Stimulated activated CD8-positive, alpha-beta memory T cell treated with anti-CD3 and anti-CD28 coated beads, Interleukin-15, amount 100 ng/mL, for 24 hours (primary cell): ENCODE measurements at regions not wholly inside any gene's neighbourhood (a gene's known extent, or its start where the extent isn't known, plus 50 kb on each side); places are given as distances from the start of the nearest gene placed in this dataset.

Source experiments
- DNase-seq: peaks from one replicate; pipeline ENCODE4 v3.0.0-alpha.2; 2020; ENCODE audit warnings: low read depth

DNA sequence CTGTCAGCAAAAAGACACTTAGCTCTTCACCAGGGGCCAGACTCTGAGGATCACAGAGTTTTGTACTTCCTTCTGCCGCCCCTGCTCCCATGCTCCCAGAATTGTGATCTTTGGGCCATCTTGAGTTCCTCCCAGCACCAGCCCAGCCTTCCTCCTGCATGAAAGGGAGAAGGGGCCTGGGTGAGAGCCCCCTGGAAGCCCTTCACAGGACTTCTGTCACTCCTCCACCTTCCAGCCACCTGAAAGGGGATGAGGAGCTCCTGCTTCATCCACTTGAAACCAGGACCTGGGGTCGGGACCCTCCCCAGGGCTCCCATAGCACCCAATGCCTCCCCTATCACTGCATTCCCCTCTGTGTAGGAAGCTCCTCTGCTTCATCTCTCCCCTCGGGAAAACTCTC, 174.2 kb downstream of the BUD13 start:
- no peak for DNase-seq

GRCh38 chr11:116598036-116598435, 174.8 kb downstream of the BUD13 start:
- no peak for DNase-seq

- no peak for DNase-seq
These were observed 176.2 kb downstream of the BUD13 start for GRCh38 chr11:116596346-116597260.

- no peak for DNase-seq
These were observed 177.4 kb downstream of the BUD13 start for GRCh38 chr11:116595305-116595880.

DNA sequence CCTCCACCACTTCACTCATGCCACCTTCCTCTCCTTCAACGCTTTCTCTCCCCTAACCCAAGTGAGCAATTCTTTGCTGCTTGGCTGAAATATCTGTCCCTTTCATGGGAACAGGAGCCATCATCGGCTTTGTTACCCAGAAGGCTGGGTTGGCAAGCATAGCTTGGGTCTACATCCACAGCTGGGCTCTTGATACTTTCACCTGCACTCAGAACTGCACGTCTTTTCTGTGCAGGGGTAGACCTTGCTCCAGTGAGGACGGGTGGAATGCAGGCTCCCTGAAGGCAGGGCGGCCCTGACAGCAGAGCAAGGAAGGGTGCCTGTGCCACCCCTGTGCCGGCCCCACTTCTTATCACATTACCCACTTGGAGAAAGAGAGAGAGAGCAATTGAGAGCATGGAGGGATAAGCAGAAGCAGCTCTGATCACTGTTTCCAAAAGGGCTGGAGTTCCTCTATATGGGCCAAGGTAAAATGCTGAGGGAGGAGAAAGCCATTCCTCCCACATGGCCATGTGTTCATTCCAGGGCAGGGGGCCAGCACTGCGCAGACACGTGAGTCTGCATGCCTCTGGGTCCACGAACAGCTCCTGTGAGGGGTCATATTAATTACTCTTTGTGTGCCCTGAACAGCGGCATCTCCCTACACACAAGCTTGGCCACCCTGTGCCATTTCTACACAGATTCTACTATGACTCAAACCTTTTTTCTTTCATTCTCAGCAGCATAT, 181.8 kb downstream of the BUD13 start:
- DNase-seq, result no peak

DNA sequence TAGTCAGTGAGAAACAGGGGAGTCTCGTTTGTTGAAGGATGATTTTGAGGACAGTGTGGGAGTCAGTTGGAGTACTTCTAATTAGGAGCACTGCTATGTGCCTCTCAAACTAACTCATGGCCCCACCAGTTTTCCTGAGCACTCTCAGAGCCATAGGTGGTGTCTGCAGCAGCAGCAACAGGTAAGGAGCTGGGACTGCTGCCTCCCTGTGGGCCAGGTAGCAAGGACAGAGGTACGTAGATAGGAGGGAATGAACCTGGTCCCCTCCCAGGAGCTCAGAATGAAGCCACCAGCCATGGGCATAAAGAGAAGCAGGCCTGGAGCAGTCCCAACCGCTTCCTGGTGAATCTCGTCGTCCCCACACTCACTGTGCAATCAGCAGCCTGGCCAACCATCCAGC, 183.4 kb downstream of the BUD13 start:
- DNase-seq, result no peak

GRCh38 chr11:116586392-116586791, 186.4 kb downstream of the BUD13 start:
- no peak for DNase-seq

DNA sequence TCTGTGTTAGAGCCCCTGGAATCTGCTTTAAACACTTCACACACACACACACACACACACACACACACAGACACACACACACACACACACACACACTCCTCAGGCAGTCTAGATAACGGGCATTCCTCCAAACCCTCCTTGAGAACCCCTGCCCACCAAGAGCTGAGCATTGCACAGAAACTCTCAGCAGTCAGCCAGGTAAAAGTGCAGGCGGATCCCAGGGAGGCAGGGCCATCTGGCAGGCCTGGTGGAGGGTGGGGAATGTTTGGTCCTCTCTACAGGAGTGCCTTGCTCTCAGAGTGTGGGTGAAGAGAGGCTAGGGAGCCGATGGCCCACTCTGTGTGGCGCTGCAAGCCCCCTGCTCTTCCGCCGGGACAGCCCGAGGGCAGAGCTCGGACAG, 190.2 kb downstream of the BUD13 start:
- DNase-seq, result no peak

DNA sequence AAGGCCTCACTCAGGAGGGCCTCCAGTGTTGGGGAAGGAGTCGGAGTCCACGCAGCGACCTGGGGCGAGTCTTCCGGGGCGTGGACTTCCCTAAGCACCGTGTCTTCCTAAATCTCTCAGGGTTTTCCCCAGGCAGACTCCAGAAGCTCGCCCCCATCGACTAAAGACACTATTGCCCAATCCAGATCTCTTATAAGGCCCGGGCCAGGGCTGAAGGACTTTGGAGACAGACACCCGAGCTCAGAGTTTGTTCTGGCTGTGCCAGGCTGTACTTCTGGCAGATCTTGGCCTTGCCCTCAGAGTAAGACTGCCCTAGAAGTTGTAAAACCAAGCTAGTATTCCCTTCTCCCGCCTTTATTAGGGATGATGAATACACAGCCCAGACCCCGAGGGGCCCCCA, 191.4 kb downstream of the BUD13 start:
- no peak for DNase-seq

- no peak for DNase-seq
These were observed 192.0 kb downstream of the BUD13 start for GRCh38 chr11:116580799-116581198.

- DNase-seq, result no peak
These were observed 192.7 kb downstream of the BUD13 start for GRCh38 chr11:116579857-116580727.

GRCh38 chr11:116579031-116579653, 193.6 kb downstream of the BUD13 start:
- DNase-seq, result no peak

DNA sequence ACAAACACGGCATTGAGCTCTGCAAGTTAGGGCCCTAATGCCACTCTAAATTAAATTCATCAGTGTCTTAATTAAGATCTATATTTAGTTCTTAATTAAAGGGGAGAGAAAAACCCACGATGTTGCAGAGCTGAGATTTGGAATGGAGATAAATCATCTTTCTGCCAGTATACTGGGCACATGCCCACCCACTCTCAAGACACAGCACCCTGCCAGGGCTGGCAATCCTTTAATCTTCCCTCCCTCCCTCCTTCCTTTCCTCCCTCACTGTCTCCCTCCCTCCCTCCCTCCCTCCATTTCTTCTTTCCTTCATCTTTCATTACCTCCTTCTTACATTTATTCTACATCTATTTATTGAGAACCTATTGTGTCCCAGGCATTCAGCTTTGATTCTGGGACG, 194.8 kb downstream of the BUD13 start:
- DNase-seq, result no peak

GRCh38 chr11:116577273-116577672, 195.5 kb downstream of the BUD13 start:
- no peak for DNase-seq

GRCh38 chr11:116576526-116576925, 196.3 kb downstream of the BUD13 start:
- DNase-seq, result no peak

GRCh38 chr11:116567721-116568242, 205.0 kb downstream of the BUD13 start:
- DNase-seq, result no peak

DNA sequence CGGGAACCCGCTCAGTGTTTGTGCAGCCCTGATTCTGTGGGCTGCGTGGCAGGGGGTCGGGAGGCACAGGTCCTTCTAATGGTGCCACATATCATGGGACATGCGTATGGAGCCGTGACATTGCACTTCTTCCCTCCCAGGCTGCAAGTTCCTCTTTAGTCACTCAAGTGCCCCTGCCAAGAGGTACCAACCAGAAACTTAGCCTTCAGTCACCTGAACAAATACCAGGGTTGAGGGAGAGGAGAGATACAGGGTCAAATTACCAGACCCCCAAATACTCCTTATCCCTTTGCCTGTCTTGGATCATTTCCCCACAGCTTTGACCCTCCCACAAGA, 209.1 kb downstream of the BUD13 start:
- DNase-seq, result no peak

DNA sequence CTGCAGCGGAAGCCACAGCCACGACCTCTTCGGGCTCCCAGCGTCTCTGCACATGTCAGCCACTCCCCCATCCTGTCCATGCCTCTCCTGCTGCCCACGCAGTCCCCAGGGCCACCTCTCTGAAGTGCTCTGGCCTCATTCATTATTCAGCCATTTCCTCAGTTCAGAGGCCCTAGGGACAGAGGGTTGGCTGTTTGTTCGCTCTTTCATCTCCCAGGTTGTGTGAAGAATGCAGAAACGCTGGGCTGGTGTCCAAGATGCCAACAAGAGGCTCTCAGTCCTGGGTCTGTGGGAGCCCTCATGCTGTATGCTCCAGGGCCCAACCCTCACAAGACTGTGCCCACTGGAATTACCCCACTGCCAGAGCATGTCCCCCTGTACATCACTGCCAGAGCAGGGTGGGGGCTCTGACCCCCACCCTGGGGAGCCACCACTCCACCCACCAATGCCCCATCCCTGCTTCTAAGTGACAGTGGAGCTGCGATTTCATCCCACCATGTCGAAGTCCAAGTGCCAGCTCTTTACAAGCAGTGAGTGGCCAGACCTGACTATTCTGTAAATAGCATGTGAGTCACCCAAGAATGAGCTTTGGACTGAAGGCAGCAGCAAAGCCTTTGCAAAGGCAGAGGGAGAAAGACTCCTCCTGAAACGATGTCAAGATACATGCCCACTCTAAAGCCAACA, 209.6 kb downstream of the BUD13 start:
- no peak for DNase-seq

DNA sequence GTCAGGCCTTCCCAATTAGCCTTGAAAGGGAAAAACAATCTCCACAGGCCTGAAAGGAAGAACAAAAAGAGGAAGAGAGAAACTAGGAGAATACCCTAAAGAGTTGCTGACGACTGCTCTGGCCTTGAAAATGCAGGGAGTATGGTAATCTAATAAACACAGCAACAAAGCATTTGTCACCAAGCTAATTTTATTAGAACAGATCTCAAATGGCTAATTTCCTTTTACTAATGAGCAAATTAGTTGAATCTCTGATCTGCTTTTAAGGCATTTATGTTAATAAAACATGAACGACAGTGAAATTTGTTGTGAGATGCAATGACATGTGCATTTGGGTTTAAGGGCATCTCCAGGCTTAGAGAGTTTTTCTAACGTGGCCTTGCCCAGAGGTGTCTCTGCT, 212.2 kb downstream of the BUD13 start:
- no peak for DNase-seq

- DNase-seq, result no peak
These were observed 214.1 kb downstream of the BUD13 start for GRCh38 chr11:116558504-116559211.
